ENCODE measurements at regions not wholly inside any gene's neighbourhood (a gene's known extent, or its start where the extent isn't known, plus 50 kb on each side); places are given as distances from the start of the nearest gene placed in this dataset.

- no peak for ATAC-seq (ENCODE audit: insufficient read depth, low FRiP score)
- Histone ChIP-seq H3K9ac (ENCODE audit: insufficient read depth in 1 of 2, low read length in 2 of 2) (no peak overlapping the region), H3K27me3 (ENCODE audit: control insufficient read depth in 3 of 3, insufficient read depth in 3 of 3, low read length in 2 of 3) (no peaks in the 10 kb centered on the region), H3K27ac (ENCODE audit: low read depth in 1 of 2, low read length in 1 of 2) (no peak overlapping the region), H3K4me1 (ENCODE audit: control insufficient read depth in 5 of 5, insufficient read depth in 5 of 5, low read length in 5 of 5) (peaks cover 0 to 34% (median 7%) of the 10 kb centered on the region in 5 donors), H3K36me3 (ENCODE audit: control insufficient read depth in 4 of 4, insufficient read depth in 4 of 4, low read length in 4 of 4) (peaks cover 0 to 3% (median 0%) of the 10 kb centered on the region in 4 donors), H3K4me3 (no peak overlapping the region), H3K9me3 (ENCODE audit: control insufficient read depth in 4 of 4, insufficient read depth in 3 of 4, low read length in 3 of 4) (no peaks in the 10 kb centered on the region)
- TF ChIP-seq CTCF (IDR thresholded peaks at IDR 0.05; ENCODE audit: control extremely low read depth, extremely low read depth) = no peak
- no peak for DNase-seq
- 69 to 80% methylated on average over 4 of the region's 4 CpGs for WGBS, 2 donors
Measured at GRCh38 chr3:72413228-72413627, 435.0 kb downstream of the SHQ1 start.

DNA sequence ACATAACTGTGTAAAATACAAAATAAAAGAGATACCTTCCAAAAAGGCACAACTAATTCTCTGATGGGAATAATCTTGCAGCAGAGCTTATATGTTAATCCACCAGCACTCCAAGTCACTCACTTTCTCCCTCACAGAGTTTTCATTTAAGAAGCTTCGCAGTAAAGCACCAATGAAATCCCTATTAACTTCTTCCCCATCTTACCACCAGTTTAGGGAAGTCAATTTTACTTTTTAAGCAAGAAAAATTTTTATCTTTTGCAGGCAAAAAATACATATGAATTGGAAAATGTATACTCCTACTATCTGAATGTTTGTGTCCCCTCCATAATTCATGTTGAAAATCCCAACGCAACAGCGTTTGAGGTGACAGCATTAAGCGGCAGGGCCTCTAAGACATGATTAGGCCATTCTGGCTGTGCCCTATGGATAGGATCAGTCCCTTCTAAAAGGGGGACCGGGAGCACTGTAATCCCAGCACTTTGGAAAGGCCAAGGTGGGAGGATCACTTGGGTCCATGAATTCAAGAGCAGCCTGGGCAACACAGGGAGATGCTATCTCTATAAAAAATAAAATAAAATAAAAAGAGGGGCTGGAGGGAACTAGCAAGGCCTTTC lies 435.8 kb downstream of the SHQ1 start:
- DNase-seq (no peak), ATAC-seq (ENCODE audit: insufficient read depth, low FRiP score) (no peak)
- peaks cover 4 to 36% (median 7%) of the 10 kb centered on the region in 5 donors for H3K4me1 ChIP-seq (ENCODE audit: control insufficient read depth in 5 of 5, insufficient read depth in 5 of 5, low read length in 5 of 5)
- H3K9ac ChIP-seq (ENCODE audit: insufficient read depth in 1 of 2, low read length in 2 of 2) = no peak overlapping the region
- no peak for TF ChIP-seq CTCF (IDR thresholded peaks at IDR 0.05; ENCODE audit: control extremely low read depth, extremely low read depth)
- no peak overlapping the region for H3K27ac ChIP-seq (ENCODE audit: low read depth in 1 of 2, low read length in 1 of 2)
- H3K36me3 ChIP-seq (ENCODE audit: control insufficient read depth in 4 of 4, insufficient read depth in 4 of 4, low read length in 4 of 4) = peaks cover 0 to 3% (median 0%) of the 10 kb centered on the region in 4 donors
- no peak overlapping the region for H3K4me3 ChIP-seq
- H3K27me3 ChIP-seq (ENCODE audit: control insufficient read depth in 3 of 3, insufficient read depth in 3 of 3, low read length in 2 of 3) = no peaks in the 10 kb centered on the region
- H3K9me3 ChIP-seq (ENCODE audit: control insufficient read depth in 4 of 4, insufficient read depth in 3 of 4, low read length in 3 of 4) = no peaks in the 10 kb centered on the region
- WGBS, 2 donors = 79 to 86% methylated on average over 5 of the region's 5 CpGs

GRCh38 chr3:72411843-72412242 lies 436.4 kb downstream of the SHQ1 start:
- Histone ChIP-seq H3K4me1 (ENCODE audit: control insufficient read depth in 5 of 5, insufficient read depth in 5 of 5, low read length in 5 of 5) (peaks cover 4 to 38% (median 7%) of the 10 kb centered on the region in 5 donors), H3K36me3 (ENCODE audit: control insufficient read depth in 4 of 4, insufficient read depth in 4 of 4, low read length in 4 of 4) (peaks cover 0 to 3% (median 0%) of the 10 kb centered on the region in 4 donors), H3K27me3 (ENCODE audit: control insufficient read depth in 3 of 3, insufficient read depth in 3 of 3, low read length in 2 of 3) (no peaks in the 10 kb centered on the region), H3K4me3 (no peak overlapping the region), H3K27ac (ENCODE audit: low read depth in 1 of 2, low read length in 1 of 2) (no peak overlapping the region), H3K9ac (ENCODE audit: insufficient read depth in 1 of 2, low read length in 2 of 2) (no peak overlapping the region), H3K9me3 (ENCODE audit: control insufficient read depth in 4 of 4, insufficient read depth in 3 of 4, low read length in 3 of 4) (no peaks in the 10 kb centered on the region)
- DNase-seq (no peak), ATAC-seq (ENCODE audit: insufficient read depth, low FRiP score) (no peak)
- no peak for TF ChIP-seq CTCF (IDR thresholded peaks at IDR 0.05; ENCODE audit: control extremely low read depth, extremely low read depth)
- 70 to 79% methylated on average over 1 of the region's 1 CpG for WGBS, 2 donors

DNA sequence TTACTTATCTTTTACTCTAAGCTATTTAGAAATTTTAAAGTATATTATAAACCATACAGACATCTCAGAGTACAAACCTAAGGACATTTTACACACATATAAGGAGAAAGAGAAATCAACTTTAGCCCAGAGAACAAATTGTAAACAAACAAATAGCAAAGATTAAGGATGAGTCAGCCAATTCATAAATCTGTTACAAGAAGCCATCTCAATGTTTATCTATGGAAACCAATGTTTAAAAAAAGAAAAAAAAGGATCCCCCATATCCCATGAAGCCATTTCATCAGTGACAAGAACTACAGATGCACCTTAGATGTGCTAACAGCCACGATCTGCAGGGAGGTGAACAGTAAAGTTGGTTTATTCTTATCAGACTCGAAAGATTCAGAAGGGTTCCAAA lies 437.1 kb downstream of the SHQ1 start:
- ATAC-seq (ENCODE audit: insufficient read depth, low FRiP score) = no peak
- H3K4me1 ChIP-seq (ENCODE audit: control insufficient read depth in 5 of 5, insufficient read depth in 5 of 5, low read length in 5 of 5) = peaks cover 4 to 45% (median 6%) of the 10 kb centered on the region in 5 donors
- H3K9ac ChIP-seq (ENCODE audit: insufficient read depth in 1 of 2, low read length in 2 of 2) = no peak overlapping the region
- no peak for DNase-seq
- no peak for TF ChIP-seq CTCF (IDR thresholded peaks at IDR 0.05; ENCODE audit: control extremely low read depth, extremely low read depth)
- no peak overlapping the region for H3K27ac ChIP-seq (ENCODE audit: low read depth in 1 of 2, low read length in 1 of 2)
- H3K27me3 ChIP-seq (ENCODE audit: control insufficient read depth in 3 of 3, insufficient read depth in 3 of 3, low read length in 2 of 3) = no peaks in the 10 kb centered on the region
- no peaks in the 10 kb centered on the region for H3K9me3 ChIP-seq (ENCODE audit: control insufficient read depth in 4 of 4, insufficient read depth in 3 of 4, low read length in 3 of 4)
- H3K36me3 ChIP-seq (ENCODE audit: control insufficient read depth in 4 of 4, insufficient read depth in 4 of 4, low read length in 4 of 4) = peaks cover 0 to under 1% (median 0%) of the 10 kb centered on the region in 4 donors
- H3K4me3 ChIP-seq = no peak overlapping the region
- 63 to 81% methylated on average over 2 of the region's 2 CpGs for WGBS, 2 donors
